T-helper 17 cell (primary cell): ENCODE measurements at regions not wholly inside any gene's neighbourhood (a gene's known extent, or its start where the extent isn't known, plus 50 kb on each side); places are given as distances from the start of the nearest gene placed in this dataset.

Source experiments
- ATAC-seq: fragments of 150-1000 bp; cut with Tn5 transposase; 2 replicates; pipeline ENCODE4 v1.10.0; 2021; ENCODE audit warnings: mild to moderate bottlenecking, moderate library complexity
- DNase-seq, 3 donors: peaks; one replicate each; pipeline versions ENCODE4 v3.0.0 to v3.0.0-alpha.2; 2020 to 2021
- H3K9me3 ChIP-seq: one replicate; pipeline ENCODE4 v1.7.0; 2013; ENCODE audit warnings: low read length, mild to moderate bottlenecking; ENCODE audit not compliant: control insufficient read depth, poor library complexity, severe bottlenecking
- H3K27ac Mint-ChIP-seq: one replicate; pipeline ENCODE4 v1.8.0; 2022; ENCODE audit warnings: mild to moderate bottlenecking, moderate library complexity, mixed read lengths
- H3K27me3 Mint-ChIP-seq: one replicate; pipeline ENCODE4 v1.8.0; 2022; ENCODE audit warnings: mixed read lengths
- H3K36me3 Mint-ChIP-seq: one replicate; pipeline ENCODE4 v1.8.0; 2022; ENCODE audit warnings: low read depth, mixed read lengths
- H3K4me1 Mint-ChIP-seq: one replicate; pipeline ENCODE4 v1.8.0; 2022; ENCODE audit warnings: mild to moderate bottlenecking, mixed read lengths
- H3K4me3 Mint-ChIP-seq: one replicate; pipeline ENCODE4 v1.8.0; 2022; ENCODE audit warnings: mild to moderate bottlenecking, moderate library complexity, mixed read lengths

DNA sequence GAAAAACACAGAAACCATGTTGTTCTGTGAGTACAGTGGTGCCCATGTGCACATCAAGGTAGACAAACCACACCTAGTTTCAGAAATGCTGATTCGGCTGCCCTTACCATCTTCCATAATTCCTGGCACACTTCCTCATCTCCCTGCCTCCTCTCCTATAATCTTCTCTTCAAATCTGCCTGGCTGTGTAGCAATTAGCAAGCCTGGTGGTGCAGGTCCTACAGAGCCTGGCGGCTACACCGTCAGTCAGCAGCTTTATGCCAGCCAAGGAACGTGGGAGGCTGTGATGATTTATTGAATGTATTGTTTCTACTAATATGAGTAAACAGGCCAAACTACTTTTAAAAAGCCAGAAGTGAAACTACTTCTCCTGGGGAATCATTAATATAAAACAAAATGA is 106.8 kb downstream of the SEMA6D start:
- Mint-ChIP-seq H3K27me3 (peaks cover 12% of the 10 kb centered on the region), H3K4me1 (no peaks in the 10 kb centered on the region), H3K27ac (no peak overlapping the region), H3K4me3 (no peak overlapping the region), H3K36me3 (no peaks in the 10 kb centered on the region)
- no peaks in the 10 kb centered on the region for H3K9me3 ChIP-seq
- ATAC-seq (no peak), DNase-seq (no peak)

DNA sequence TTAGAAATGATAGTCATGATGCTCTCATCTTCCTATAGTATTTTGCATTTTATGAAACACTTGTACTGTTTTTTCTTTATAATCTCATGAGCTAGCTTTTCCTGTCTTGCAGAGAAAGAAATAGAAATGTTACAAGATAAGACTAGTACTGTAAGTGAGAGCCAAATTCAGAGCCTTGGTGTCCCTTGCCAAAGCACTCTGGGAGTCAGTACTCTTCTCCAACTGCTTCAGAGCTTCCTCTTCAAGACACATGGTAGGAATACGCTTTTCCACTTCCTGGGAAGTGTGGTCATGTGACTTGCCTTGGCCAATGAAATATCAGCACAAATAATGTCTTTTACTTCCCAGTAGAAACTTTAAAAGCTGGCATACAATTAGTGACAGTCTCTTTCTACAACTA is 112.4 kb downstream of the SEMA6D start:
- no peaks in the 10 kb centered on the region for H3K9me3 ChIP-seq
- Mint-ChIP-seq H3K4me1 (no peaks in the 10 kb centered on the region), H3K36me3 (no peaks in the 10 kb centered on the region), H3K27me3 (no peaks in the 10 kb centered on the region), H3K27ac (no peak overlapping the region), H3K4me3 (no peak overlapping the region)
- ATAC-seq (no peak), DNase-seq (no peak)

DNA sequence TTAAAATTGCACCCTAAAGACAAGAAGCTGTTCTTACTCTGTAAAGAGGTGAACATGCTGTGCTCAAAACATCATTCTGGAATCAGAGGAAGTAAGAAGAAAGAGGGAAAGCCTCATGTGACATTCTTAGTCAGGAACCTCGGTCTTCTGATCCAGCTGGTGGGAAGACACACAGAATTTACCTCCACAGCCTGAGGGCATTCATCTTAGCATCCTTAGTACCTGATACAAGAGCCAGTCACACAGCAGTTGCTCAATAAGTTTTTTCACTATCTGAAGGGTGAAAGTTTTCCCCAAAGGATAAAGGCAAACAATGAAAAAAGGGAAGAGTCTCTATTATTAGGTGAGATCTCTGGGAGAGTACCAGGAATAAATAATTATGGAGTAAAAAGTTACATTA is 116.8 kb downstream of the SEMA6D start:
- H3K27me3 Mint-ChIP-seq, result no peaks in the 10 kb centered on the region

DNA sequence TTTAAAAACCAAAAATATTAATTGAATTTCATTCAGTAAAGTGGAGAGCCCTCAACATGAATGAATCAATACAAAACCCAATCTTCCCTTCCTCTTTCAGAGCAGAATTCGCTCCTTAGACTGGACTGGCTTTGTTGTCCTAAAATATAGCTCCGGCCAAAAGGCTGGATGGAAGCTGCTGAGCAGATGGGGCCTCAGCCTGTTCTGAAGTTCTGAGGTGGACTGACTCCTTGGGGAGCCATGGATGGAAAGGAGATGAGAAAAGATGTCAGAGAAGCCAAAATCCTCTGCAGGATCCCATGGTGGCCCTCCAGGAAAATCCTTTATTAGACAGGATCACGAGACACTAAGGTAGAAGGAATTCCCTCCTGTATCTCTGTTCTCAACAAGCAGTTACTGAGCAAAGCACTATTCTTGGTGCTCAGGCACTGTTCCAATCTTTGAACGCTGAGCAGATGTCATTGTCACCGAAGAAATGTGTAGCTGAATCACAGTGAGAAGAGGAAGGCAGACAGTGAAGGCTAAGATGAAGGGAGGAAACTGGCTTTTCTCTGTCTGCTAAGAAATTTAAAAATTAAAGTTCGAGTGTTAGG is 122.0 kb downstream of the SEMA6D start:
- no peak for ATAC-seq
- H3K9me3 ChIP-seq, result no peaks in the 10 kb centered on the region
- H3K4me1 Mint-ChIP-seq, result no peaks in the 10 kb centered on the region
- no peak overlapping the region for H3K4me3 Mint-ChIP-seq
- H3K27me3 Mint-ChIP-seq, result no peaks in the 10 kb centered on the region
- DNase-seq, result no peak
- H3K36me3 Mint-ChIP-seq, result no peaks in the 10 kb centered on the region
- no peak overlapping the region for H3K27ac Mint-ChIP-seq

More for the DNA sequence above, 116.8 kb downstream of the SEMA6D start:
- Mint-ChIP-seq H3K4me3 (no peak overlapping the region), H3K36me3 (no peaks in the 10 kb centered on the region), H3K4me1 (no peaks in the 10 kb centered on the region), H3K27ac (no peak overlapping the region)
- DNase-seq, result no peak
- ATAC-seq, result no peak
- no peaks in the 10 kb centered on the region for H3K9me3 ChIP-seq

DNA sequence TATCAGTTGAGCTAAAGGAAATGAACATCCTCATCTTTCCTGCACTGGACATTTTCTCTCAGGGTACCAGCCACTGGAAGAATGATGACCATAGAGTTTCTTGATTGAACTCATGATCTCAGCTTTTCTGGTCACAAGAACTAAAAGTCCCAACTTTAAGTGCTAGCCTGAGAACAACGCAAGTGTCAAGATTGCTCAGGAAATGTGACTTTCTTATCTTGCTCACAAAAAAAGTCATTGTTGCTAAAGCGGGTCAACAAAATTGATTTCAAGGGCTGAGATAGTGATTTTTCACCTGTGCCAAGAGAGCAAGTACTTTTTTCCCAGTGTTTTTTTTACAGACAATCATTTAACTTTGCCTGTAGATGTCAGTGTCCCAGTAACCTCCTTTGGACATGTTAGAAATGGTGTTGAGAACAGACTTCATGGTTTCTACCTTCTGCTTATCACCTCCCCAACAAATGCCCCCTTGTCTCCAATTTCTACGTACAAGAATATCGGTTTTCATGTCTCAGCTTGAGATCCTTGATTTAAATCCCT is 125.9 kb downstream of the SEMA6D start:
- Mint-ChIP-seq H3K27ac (no peak overlapping the region), H3K27me3 (no peaks in the 10 kb centered on the region), H3K4me3 (no peak overlapping the region), H3K36me3 (no peaks in the 10 kb centered on the region), H3K4me1 (no peaks in the 10 kb centered on the region)
- no peak for ATAC-seq
- H3K9me3 ChIP-seq, result no peaks in the 10 kb centered on the region
- no peak for DNase-seq

DNA sequence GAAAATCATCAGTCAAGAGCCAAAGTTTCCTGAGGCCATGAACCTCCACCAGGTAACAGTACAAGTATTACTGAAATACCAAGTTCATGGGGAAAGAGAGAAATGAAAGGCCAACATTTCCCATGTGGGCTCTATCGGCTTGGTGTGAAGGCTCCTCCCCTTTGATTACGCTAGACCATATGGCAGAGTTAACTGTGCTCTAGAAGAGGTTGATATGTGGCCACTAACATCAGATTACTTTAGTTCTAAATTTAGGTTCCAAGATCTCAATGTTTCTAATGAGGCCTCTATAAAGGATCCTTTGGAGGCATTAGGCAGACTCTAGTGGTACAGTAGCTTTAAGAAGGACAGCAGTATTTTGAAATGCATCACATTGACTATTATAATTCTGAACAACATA is 127.1 kb downstream of the SEMA6D start:
- H3K9me3 ChIP-seq, result no peaks in the 10 kb centered on the region
- DNase-seq, result no peak
- Mint-ChIP-seq H3K27ac (no peak overlapping the region), H3K4me3 (no peak overlapping the region), H3K4me1 (no peaks in the 10 kb centered on the region), H3K27me3 (no peaks in the 10 kb centered on the region), H3K36me3 (no peaks in the 10 kb centered on the region)
- ATAC-seq, result no peak

DNA sequence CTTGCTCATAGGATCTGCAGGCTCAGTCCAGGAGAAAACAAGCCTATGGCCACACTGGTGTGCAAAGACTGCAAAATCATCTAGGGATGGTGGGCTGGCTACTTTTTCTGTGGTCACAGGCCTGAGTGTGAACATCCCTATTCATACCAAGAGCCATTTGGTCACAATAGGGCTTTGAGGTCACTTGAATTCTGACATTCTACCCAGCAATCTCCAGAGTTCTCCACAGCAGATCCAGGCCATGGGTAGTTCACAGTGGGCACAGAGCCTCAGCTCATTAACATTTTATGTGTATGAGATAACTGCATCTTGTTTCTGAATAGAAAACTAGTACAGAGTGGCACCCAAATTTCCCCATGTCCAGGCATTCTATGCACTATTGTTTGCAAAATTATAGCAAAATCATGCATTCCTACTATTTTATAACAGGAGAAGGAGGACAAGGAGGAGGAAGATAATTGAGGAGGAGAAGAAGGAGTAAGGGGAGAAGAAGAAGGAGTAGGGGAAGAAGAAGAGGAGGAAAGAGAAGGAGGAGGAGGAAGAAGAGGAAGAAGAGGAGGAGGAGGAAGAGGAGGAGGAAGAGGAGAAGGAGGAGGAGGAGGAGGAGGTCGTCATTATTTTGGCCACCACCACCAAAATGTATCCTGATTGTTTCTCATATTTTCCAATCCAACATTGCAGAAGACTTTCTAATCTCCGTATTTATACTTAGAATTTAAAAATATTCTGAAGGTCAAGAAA is 129.0 kb downstream of the SEMA6D start:
- no peaks in the 10 kb centered on the region for H3K36me3 Mint-ChIP-seq
- no peak for ATAC-seq

DNA sequence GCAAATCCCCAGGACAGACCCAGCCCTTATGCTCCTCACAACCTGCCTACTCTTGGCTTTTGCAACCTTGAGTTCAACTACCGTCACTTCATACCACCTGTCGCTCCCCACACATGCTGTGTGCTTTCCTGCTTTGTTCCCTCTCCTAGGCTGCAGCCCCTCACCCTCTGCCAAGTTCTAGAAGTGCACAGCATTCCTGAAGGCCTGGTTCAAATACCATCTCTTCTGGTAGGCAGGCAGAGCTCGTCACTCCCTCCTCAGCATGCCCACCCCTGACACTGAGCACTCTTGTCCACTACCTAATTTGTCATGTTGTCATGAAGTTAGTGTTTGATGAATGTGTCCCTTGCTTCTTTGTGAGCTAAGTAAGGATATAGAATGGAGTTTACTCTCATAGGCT is 129.6 kb downstream of the SEMA6D start:
- no peaks in the 10 kb centered on the region for H3K9me3 ChIP-seq
- H3K27me3 Mint-ChIP-seq, result no peaks in the 10 kb centered on the region
- ATAC-seq (no peak), DNase-seq (no peak)
- no peak overlapping the region for H3K4me3 Mint-ChIP-seq
- no peaks in the 10 kb centered on the region for H3K36me3 Mint-ChIP-seq
- no peak overlapping the region for H3K27ac Mint-ChIP-seq
- H3K4me1 Mint-ChIP-seq, result no peaks in the 10 kb centered on the region

More for the DNA sequence above, 129.0 kb downstream of the SEMA6D start:
- no peak for DNase-seq
- no peaks in the 10 kb centered on the region for H3K4me1 Mint-ChIP-seq
- no peaks in the 10 kb centered on the region for H3K27me3 Mint-ChIP-seq
- H3K27ac Mint-ChIP-seq, result no peak overlapping the region
- H3K9me3 ChIP-seq, result no peaks in the 10 kb centered on the region
- no peak overlapping the region for H3K4me3 Mint-ChIP-seq

DNA sequence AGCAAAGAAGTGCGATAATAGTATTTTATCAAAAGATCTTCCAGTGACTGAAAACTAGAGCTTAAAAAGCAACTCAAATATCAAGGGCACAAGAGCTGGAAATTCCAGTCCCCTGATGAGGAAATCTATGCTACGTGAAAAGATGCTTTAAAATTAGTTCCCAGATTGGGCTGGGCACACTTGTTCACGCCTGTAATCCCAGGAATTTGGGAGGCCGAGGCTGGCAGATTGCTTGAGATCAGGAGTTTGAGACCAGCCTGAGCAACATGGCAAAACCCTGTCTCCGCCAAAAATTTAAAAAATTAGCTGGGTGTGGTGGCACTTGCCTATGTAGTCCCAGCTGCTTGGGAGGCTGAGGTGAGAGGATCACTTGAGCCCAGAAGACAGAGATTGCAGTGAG is 138.8 kb downstream of the SEMA6D start:
- H3K4me3 Mint-ChIP-seq, result no peak overlapping the region
- H3K9me3 ChIP-seq, result no peaks in the 10 kb centered on the region
- no peaks in the 10 kb centered on the region for H3K27me3 Mint-ChIP-seq
- no peak for DNase-seq
- H3K36me3 Mint-ChIP-seq, result no peaks in the 10 kb centered on the region
- no peaks in the 10 kb centered on the region for H3K4me1 Mint-ChIP-seq
- H3K27ac Mint-ChIP-seq, result no peak overlapping the region
- ATAC-seq, result no peak

DNA sequence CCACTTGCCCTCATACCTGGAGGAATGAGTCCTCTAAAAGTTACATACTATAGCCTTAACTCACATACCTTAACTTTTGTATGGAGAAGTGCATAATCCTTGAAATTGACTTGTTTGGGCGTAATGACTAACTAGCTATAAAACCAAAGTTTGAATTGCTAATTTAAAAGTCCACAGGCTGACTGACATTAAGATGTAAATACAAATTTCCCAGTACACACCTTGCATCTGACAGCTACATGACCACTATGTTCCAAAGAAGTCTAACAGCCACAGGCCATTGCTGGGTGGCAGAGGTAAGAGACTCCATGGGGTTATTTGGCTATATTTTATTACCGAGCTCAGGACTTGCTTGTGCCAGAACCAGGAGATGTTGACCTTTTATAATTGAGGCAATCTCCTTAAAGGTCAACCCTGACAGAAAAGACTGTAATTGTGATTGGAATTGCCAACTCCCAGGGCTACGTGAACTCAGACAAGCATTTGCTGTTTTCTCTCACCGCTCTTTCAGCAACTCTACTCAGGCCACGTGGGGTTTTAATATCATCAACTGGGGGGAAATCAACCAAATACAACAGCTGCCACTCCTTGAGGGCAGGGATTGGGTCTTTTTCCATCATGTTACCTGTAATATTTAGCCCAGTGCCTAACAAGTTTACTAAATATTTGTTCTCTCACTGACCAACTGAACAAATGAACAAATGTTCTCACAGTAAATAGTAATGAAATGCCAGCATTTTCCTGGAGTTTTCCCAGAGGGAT is 139.9 kb downstream of the SEMA6D start:
- no peaks in the 10 kb centered on the region for H3K9me3 ChIP-seq
- H3K27me3 Mint-ChIP-seq, result no peaks in the 10 kb centered on the region
- no peak for DNase-seq
- ATAC-seq, result no peak
- no peak overlapping the region for H3K27ac Mint-ChIP-seq
- no peak overlapping the region for H3K4me3 Mint-ChIP-seq
- no peaks in the 10 kb centered on the region for H3K36me3 Mint-ChIP-seq
- H3K4me1 Mint-ChIP-seq, result no peaks in the 10 kb centered on the region

DNA sequence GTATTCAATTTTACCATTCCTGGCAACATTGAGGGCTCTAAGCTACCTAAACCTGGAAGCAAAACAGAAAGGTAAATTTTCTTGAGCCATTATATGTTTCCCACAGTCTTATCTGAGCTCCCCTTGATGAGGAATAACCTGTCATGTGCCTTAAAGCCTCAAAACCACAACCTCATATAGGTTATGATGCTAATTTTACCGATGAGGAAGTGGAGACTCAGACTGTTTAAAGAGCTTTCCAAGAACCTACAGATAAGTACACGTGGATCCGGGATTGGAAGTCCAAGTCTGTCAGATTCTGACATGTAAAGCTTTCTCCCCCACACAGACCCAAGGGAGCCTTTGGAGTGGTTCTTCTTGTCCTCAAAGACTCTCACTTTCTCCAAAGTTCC is 140.5 kb downstream of the SEMA6D start:
- no peaks in the 10 kb centered on the region for H3K4me1 Mint-ChIP-seq
- no peak overlapping the region for H3K27ac Mint-ChIP-seq
- ATAC-seq (no peak), DNase-seq (no peak)
- H3K4me3 Mint-ChIP-seq, result no peak overlapping the region
- H3K27me3 Mint-ChIP-seq, result no peaks in the 10 kb centered on the region
- H3K36me3 Mint-ChIP-seq, result no peaks in the 10 kb centered on the region
- no peaks in the 10 kb centered on the region for H3K9me3 ChIP-seq

DNA sequence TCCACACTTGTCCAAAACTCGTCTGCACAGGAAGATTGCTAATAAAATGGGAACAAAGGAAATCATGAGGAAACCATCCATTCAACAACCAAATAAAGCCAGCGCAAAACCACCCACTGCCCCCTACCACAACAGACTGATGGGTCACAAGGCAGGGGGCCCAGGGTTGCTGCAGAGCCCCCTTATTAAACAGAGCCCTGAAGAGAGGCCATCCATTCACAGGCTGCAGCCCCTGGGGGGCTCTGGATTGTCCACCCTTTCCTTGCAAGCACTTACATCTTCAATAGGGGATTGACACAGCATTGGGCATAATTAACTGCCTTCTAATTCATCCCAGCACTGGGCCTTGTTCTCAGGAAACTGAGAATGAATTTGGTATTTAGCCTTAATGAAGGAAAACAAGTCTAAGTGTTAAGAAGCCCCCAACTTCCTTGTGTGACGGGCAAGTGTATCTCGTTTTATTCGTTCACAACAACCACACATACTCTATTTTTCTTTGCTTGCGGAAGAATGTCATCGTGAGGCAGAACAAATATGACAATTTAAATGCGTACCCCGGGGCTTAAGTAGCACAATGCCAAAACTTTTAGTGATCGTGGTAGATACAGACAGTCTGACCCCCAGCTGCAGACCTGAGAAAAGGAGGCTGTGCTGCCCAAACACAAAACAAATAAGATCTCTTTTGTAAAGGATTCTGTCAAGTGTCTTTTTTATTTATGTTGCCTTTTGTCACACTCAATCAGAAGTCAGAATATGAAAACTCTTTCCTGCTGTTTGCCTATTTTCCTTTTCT is 144.0 kb downstream of the SEMA6D start:
- Mint-ChIP-seq H3K36me3 (no peaks in the 10 kb centered on the region), H3K4me3 (no peak overlapping the region), H3K27me3 (no peaks in the 10 kb centered on the region), H3K27ac (no peak overlapping the region), H3K4me1 (no peaks in the 10 kb centered on the region)
- DNase-seq (no peak), ATAC-seq (no peak)
- H3K9me3 ChIP-seq, result no peaks in the 10 kb centered on the region

DNA sequence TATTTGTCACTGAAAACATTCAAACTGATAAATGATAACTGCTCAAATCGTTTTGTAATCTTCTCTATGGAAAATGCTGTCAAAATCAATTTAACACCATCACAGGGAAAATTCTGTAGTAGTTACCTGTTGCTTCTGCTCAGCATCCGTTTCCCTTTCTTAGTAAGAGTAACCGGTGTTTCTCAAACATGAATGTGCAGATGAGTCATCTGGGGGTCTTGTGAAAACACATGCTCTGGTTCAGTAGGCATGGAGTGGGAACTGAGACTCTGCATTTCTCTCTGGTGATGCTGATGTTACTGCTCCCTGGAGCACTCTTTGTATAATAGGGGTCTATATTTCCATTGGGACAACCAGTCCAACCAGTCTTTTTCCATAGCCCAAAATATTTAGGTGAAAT is 145.1 kb downstream of the SEMA6D start:
- H3K9me3 ChIP-seq, result no peaks in the 10 kb centered on the region

More for the DNA sequence above, 145.1 kb downstream of the SEMA6D start:
- no peak for ATAC-seq
- Mint-ChIP-seq H3K4me1 (no peaks in the 10 kb centered on the region), H3K4me3 (no peak overlapping the region), H3K27ac (no peak overlapping the region), H3K27me3 (no peaks in the 10 kb centered on the region), H3K36me3 (no peaks in the 10 kb centered on the region)
- DNase-seq, result no peak
